ENCODE measurements at regions not wholly inside any gene's neighbourhood (a gene's known extent, or its start where the extent isn't known, plus 50 kb on each side); places are given as distances from the start of the nearest gene placed in this dataset.
A peak's percentile ranks its signal among the peaks of the same experiment; 100 is the strongest.

DNA sequence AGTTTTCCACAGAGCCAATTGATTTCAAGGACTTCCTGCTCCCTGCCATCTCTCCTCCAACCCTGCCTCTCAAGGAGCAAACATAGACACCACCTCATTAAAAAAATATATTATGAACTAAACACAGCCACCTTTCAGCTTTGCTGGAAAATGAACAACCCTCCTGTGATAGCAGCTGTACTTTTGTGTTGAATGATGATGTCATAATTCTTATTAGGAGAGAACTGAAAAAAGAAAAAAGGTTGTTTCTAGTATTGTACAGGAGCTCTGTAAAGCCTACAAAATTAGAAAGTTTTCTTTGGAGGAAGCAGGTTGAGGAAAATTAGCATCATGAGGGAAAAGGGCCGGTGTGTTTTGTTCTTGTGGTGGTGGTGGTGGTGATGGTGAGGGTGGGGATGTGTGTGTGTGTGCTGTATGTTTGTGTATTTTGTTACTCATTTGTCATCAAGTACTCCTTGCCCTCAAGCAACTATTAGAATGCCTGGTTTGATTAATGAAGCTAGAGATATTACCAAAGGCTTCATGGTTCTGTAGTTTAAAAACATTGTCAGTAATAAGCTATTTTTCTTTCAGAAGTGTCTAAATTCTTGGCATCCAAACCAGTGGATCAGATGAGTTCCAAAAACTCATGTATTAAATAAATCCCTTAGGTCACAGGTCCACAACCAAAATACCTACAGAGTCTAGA lies 405.9 kb downstream of the TLE4 start:
- no peaks in the 10 kb centered on the region for H3K4me1 Mint-ChIP-seq (ENCODE audit: low read depth)
- H3K27me3 Mint-ChIP-seq (ENCODE audit: low read depth) = peaks cover 11% of the 10 kb centered on the region
- POLR2A ChIA-PET = no interaction called here
- CTCF ChIA-PET = no interaction called here
- no peaks in the 10 kb centered on the region for H3K9me3 Mint-ChIP-seq (ENCODE audit: insufficient read depth)
- no peak overlapping the region for H3K27ac Mint-ChIP-seq
- no peaks in the 10 kb centered on the region for H3K36me3 Mint-ChIP-seq (ENCODE audit: low read depth)
- DNase-seq (no peak), ATAC-seq (no peak)
- H3K4me3 Mint-ChIP-seq = no peak overlapping the region

DNA sequence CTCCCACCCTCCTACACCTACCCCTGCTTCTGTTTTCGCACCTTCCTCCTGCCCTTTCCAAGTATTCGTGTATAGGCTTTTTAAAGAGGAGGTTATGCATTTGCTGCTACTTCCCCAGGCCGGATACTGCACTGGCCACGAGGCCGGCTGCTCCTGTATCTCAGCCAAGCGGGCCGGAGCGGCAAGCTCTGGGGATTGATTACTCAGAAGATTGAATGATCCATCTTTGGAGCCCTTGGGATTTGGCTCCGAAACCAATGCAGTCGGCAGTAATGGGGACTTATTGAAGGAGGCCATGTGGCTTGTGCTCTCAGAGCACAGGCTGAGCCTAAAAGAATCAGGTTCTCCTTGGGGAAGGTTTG lies 405.3 kb downstream of the TLE4 start:
- ChIA-PET CTCF (no interaction called here), POLR2A (no interaction called here)
- peaks cover 11% of the 10 kb centered on the region for H3K27me3 Mint-ChIP-seq (ENCODE audit: low read depth)

DNA sequence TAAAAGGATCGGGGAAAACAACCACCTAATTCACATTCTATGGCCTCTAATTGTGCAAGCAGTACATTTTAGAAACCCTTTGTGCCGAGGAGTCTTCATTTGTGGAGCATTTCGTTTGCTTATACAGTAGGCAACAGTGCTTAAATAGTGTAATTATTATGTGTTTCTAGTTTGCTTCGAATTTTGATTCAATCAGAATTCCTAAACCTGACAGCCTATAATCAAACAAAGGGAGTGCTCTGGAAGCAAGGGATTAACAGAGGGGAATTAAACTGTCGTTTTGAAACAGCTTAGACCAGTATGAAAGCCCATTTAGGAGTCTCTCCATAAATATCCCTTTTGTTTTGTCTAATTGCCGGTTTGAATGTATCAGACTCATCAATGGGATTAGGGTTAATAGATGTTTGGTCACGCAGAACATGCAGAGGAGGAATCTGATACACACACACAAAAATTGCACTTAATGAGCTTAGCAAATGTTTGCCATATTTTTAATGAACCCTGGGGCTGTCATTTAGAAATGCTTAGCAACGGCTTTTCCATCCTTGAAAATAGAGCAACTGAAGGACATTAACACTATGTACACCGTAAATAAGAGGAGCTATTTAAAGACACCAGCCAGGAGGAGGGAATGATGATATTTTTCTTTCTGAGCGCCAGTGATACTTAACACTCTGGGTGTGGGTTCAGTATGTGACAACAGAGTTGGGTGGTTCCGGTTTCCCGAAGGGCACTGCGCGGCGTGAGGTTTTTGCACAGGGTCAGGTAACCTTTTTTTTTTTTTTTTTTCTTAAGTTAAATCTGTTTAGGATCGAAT lies 404.7 kb downstream of the TLE4 start:
- H3K4me1 Mint-ChIP-seq (ENCODE audit: low read depth) = no peaks in the 10 kb centered on the region
- H3K4me3 Mint-ChIP-seq = no peak overlapping the region
- no peak overlapping the region for H3K27ac Mint-ChIP-seq
- DNase-seq (no peak), ATAC-seq (no peak)
- no peaks in the 10 kb centered on the region for H3K36me3 Mint-ChIP-seq (ENCODE audit: low read depth)
- H3K9me3 Mint-ChIP-seq (ENCODE audit: insufficient read depth) = no peaks in the 10 kb centered on the region
- peaks cover 9% of the 10 kb centered on the region for H3K27me3 Mint-ChIP-seq (ENCODE audit: low read depth)
- POLR2A ChIA-PET = no interaction called here
- CTCF ChIA-PET = no interaction called here

More for the DNA sequence above, 405.3 kb downstream of the TLE4 start:
- no peak overlapping the region for H3K4me3 Mint-ChIP-seq
- no peaks in the 10 kb centered on the region for H3K36me3 Mint-ChIP-seq (ENCODE audit: low read depth)
- H3K4me1 Mint-ChIP-seq (ENCODE audit: low read depth) = no peaks in the 10 kb centered on the region
- no peak for DNase-seq
- ATAC-seq = no peak
- no peaks in the 10 kb centered on the region for H3K9me3 Mint-ChIP-seq (ENCODE audit: insufficient read depth)
- no peak overlapping the region for H3K27ac Mint-ChIP-seq

DNA sequence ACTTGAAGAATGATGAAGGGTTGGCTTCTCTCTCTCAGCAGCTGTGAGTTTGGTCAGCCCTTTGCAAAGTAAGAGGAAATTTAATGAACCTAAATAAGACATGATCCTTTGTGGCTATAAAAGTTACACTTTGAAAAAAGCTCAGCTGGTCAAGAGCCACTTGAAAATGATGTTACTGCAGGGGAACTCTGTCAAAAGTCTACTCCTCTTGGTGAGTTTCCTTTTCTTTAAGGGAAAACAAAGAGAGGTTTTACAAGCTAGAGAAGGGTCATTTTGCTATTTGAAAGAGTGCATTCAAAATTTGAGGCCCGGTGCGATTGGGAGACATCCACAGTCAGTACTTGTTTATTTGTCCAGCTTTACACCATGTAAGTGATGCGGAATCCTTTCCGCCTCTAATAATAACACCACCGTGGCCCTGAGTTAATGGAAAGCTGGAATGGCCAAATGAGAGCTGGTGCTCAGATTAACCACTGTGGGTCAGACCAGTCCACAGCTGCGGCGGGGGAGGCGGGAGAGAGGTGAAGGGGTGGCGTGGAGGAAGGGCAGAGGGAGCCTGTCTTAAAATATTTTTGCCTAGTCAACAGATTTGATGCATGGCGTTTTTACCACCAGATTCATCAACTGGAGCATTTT lies 404.0 kb downstream of the TLE4 start:
- Mint-ChIP-seq H3K27ac (no peak overlapping the region), H3K4me1 (ENCODE audit: low read depth) (no peaks in the 10 kb centered on the region), H3K36me3 (ENCODE audit: low read depth) (no peaks in the 10 kb centered on the region), H3K27me3 (ENCODE audit: low read depth) (peaks cover 6% of the 10 kb centered on the region), H3K9me3 (ENCODE audit: insufficient read depth) (no peaks in the 10 kb centered on the region), H3K4me3 (no peak overlapping the region)
- DNase-seq = no peak
- ChIA-PET POLR2A (no interaction called here), CTCF (no interaction called here)
- ATAC-seq = no peak

DNA sequence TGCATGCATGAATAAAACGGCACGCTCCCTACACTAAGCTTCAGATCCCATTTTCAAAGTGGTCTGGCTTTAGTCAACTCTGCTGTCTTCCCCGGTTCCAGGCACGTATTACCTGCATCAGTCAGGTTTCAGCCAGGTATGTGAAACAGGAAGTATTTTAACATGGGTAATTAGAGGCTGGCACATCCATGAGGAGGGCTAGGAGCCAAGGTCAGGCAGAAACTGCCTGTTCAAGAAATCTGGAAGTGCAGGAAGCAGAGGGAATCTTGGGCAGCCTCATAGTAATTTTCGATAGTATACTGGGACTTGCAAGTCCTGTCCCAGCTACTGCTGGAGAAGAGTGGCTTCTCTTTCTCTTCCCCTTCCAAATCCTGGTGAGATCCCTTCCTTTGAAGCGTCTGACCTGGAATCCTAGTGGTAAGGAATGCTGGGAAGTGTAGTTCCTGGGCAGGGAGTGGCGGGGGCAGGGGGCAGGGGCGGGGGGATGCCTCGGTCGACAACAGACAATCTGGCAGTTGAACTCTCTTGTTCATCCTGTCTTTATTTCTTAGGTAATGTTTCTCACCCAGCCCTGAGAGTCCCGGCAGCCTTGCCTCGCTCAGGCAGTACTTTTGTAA lies 403.1 kb downstream of the TLE4 start:
- DNase-seq (no peak), ATAC-seq (no peak)
- Mint-ChIP-seq H3K4me3 (no peak overlapping the region), H3K27ac (no peak overlapping the region), H3K27me3 (ENCODE audit: low read depth) (peaks cover 6% of the 10 kb centered on the region), H3K36me3 (ENCODE audit: low read depth) (no peaks in the 10 kb centered on the region), H3K9me3 (ENCODE audit: insufficient read depth) (no peaks in the 10 kb centered on the region), H3K4me1 (ENCODE audit: low read depth) (no peaks in the 10 kb centered on the region)
- CTCF ChIA-PET = no interaction called here
- POLR2A ChIA-PET = no interaction called here

DNA sequence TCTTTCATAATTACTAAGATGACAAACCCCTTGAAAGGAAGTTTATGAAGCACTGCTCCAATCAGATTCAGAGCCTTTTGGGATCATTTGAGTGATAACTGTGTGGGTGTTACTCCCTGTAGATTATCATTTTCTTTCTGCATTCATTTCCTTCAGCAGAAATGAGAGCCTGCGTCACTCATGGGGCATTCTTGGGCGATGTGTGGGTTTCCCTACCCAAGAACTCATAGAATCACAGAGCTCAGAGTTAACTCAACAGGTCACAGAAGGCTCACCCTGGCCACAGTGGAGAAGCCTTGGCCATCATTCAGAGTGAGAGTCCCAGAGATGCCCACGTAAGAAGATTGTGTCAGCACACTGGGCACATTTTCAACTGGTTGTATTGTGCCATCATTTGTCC lies 401.9 kb downstream of the TLE4 start:
- Mint-ChIP-seq H3K27ac (no peak overlapping the region), H3K27me3 (ENCODE audit: low read depth) (peaks cover 8% of the 10 kb centered on the region), H3K4me1 (ENCODE audit: low read depth) (no peaks in the 10 kb centered on the region), H3K36me3 (ENCODE audit: low read depth) (no peaks in the 10 kb centered on the region), H3K4me3 (no peak overlapping the region), H3K9me3 (ENCODE audit: insufficient read depth) (no peaks in the 10 kb centered on the region)
- ChIA-PET CTCF (no interaction called here), POLR2A (no interaction called here)
- ATAC-seq (no peak), DNase-seq (no peak)

DNA sequence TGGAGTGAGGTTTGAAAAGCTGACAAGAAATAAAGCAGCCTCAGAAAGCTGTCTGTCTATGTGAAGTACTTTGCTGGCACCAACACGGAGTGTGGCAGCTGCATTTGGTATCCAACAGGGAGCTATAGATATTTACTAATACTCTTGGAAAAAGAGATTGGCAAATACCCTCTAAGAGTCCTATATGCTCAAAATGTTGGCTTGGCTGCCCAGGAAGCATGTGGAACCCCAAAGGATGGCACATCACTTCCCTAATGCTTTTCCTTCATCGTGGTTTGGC lies 398.3 kb downstream of the TLE4 start:
- peaks cover 2% of the 10 kb centered on the region for H3K27me3 Mint-ChIP-seq (ENCODE audit: low read depth)
- H3K36me3 Mint-ChIP-seq (ENCODE audit: low read depth) = no peaks in the 10 kb centered on the region
- POLR2A ChIA-PET = no interaction called here
- no peak overlapping the region for H3K27ac Mint-ChIP-seq
- no peak for ATAC-seq
- CTCF ChIA-PET = no interaction called here
- H3K4me3 Mint-ChIP-seq = no peak overlapping the region
- H3K4me1 Mint-ChIP-seq (ENCODE audit: low read depth) = no peaks in the 10 kb centered on the region
- no peaks in the 10 kb centered on the region for H3K9me3 Mint-ChIP-seq (ENCODE audit: insufficient read depth)
- no peak for DNase-seq

DNA sequence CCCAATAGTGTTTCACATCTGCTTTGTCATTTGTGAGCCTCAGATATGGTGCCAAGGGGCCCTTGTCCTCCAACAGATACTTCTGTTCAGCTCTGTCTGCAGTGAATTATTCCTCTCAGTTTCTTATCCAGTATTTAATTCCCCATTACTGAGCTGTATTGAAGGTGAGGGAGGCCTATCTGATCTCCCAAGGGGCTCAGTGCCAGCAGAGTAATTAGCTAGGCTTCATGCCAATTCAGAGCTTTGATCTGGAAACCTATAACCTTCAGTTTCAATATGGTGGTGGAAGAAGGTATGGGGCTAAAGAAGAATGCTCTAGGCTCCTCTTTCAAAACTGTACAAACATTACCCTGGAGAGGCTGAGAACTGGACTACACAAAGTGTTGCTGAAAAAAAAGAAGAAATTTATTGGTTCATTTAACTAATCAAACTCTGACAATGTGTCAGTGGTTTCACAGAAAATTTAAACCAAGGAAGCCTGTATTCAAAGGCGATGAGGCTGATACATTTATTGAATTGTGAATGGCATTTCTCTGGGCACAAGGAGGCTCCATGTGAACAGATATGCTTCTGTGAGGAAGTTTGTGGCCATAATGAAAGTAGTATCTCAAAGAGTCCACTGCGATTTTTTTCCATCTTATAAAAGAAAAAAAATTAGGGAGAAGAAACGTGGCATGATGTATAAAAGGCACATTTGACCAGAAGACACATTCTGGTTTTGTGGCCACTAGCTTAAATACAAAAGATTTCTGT lies 397.8 kb downstream of the TLE4 start:
- POLR2A ChIA-PET = no interaction called here
- Mint-ChIP-seq H3K27ac (no peak overlapping the region), H3K36me3 (ENCODE audit: low read depth) (no peaks in the 10 kb centered on the region), H3K4me3 (no peak overlapping the region), H3K27me3 (ENCODE audit: low read depth) (peaks cover 2% of the 10 kb centered on the region), H3K9me3 (ENCODE audit: insufficient read depth) (no peaks in the 10 kb centered on the region), H3K4me1 (ENCODE audit: low read depth) (no peaks in the 10 kb centered on the region)
- DNase-seq (no peak), ATAC-seq (no peak)
- CTCF ChIA-PET = no interaction called here

DNA sequence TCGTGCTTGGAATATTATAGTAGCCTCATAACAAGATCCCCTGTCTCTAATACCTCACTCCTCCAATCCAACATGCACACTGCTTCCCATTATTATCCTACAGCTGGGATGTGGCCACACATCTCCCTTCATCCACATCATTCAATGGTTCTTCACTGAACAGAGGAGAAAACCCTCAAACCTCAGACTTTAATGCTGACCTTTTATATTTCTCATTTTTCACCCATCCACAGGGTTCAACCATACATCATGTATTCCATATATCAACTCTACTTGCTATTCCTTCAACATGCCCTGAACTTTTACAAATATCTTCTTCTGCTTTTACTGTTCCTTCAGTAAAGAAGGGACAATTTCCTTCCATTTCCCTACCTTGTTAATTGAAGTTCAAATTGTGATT lies 396.8 kb downstream of the TLE4 start:
- DNase-seq = no peak
- Mint-ChIP-seq H3K9me3 (ENCODE audit: insufficient read depth) (no peaks in the 10 kb centered on the region), H3K4me1 (ENCODE audit: low read depth) (no peaks in the 10 kb centered on the region), H3K4me3 (no peak overlapping the region), H3K27ac (no peak overlapping the region), H3K36me3 (ENCODE audit: low read depth) (no peaks in the 10 kb centered on the region), H3K27me3 (ENCODE audit: low read depth) (peaks cover 2% of the 10 kb centered on the region)
- POLR2A ChIA-PET = no interaction called here
- no peak for ATAC-seq
- CTCF ChIA-PET = no interaction called here

DNA sequence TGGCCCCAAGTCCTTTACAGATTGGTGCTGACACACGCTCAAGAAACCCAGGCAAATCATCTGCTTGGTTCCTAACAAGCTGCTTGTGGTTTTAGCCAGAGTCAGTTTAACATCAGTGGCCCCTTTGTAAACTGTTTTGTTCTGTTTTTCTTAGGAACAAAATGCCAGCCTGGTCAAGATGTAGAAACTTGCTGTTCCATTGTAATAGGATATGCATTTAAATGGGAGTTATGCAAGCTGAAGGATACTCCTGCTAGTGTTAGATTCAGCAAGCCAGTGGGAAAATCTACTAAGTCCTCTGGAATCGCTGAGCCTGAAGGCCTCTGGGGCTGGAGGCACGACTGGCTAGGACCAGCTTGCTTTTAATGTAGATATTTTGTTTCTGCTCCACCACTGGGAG lies 391.1 kb downstream of the TLE4 start:
- Mint-ChIP-seq H3K4me1 (ENCODE audit: low read depth) (no peaks in the 10 kb centered on the region), H3K9me3 (ENCODE audit: insufficient read depth) (no peaks in the 10 kb centered on the region), H3K27ac (no peak overlapping the region), H3K27me3 (ENCODE audit: low read depth) (peaks cover 2% of the 10 kb centered on the region), H3K36me3 (ENCODE audit: low read depth) (no peaks in the 10 kb centered on the region), H3K4me3 (no peak overlapping the region)
- ChIA-PET CTCF (no interaction called here), POLR2A (no interaction called here)
- DNase-seq = no peak
- ATAC-seq = no peak

DNA sequence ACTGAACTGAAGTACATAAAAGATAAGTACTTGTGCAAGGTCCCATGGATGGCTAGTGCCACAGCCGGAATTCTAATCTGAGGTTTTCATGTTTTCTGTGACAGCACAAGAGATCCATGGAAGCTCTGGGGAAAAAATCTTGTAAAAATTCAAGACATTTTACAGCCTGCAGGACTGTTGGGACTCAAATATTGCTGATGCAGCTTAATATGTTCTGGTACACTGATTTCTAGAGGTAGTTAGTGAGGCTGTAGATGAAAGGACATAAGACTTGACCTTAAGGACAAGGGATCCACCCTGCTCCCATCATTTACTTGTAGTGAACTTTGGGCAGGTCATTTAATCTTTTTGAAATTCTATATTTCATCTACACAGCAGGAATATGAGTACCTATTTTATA lies 390.4 kb downstream of the TLE4 start:
- ATAC-seq = no peak
- no peak overlapping the region for H3K4me3 Mint-ChIP-seq
- POLR2A ChIA-PET = no interaction called here

DNA sequence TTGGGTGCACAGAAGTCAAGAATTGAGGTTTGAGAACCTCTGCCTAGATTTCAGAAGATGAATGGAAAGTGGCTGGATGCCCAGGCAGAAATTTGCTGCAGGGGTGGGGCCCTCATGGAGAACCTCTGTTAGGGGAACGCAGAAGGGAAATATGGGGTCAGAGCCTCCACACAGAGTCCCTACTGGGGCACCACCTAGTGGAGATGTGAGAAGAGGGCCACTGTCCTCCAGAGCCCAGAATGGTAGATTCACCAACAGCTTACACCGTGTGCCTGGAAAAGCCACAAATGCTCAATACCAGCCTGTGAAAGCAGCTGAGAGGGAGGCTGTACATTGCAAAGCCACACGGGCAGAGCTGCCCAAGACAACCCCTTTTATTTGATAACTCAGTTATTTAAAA lies 383.5 kb downstream of the TLE4 start:
- H3K27me3 Mint-ChIP-seq (ENCODE audit: low read depth) = peaks cover 4% of the 10 kb centered on the region
- POLR2A ChIA-PET = no interaction called here
- no peaks in the 10 kb centered on the region for H3K9me3 Mint-ChIP-seq (ENCODE audit: insufficient read depth)
- H3K4me3 Mint-ChIP-seq = no peak overlapping the region
- H3K4me1 Mint-ChIP-seq (ENCODE audit: low read depth) = no peaks in the 10 kb centered on the region
- CTCF ChIA-PET = interaction anchor here (0.9 kb wide), 1 partner anchor 482 kb away, joined by 3 read pairs; no protein-coding TSS in a partner anchor
- DNase-seq (peak; percentile 43), ATAC-seq (no peak)
- no peak overlapping the region for H3K27ac Mint-ChIP-seq
- H3K36me3 Mint-ChIP-seq (ENCODE audit: low read depth) = peaks cover 3% of the 10 kb centered on the region

More for the DNA sequence above, 390.4 kb downstream of the TLE4 start:
- H3K27ac Mint-ChIP-seq = no peak overlapping the region
- H3K9me3 Mint-ChIP-seq (ENCODE audit: insufficient read depth) = no peaks in the 10 kb centered on the region
- CTCF ChIA-PET = no interaction called here
- no peak for DNase-seq
- H3K4me1 Mint-ChIP-seq (ENCODE audit: low read depth) = no peaks in the 10 kb centered on the region
- H3K36me3 Mint-ChIP-seq (ENCODE audit: low read depth) = no peaks in the 10 kb centered on the region
- peaks cover 2% of the 10 kb centered on the region for H3K27me3 Mint-ChIP-seq (ENCODE audit: low read depth)
